DMS114 treated with DMSO at 0.1 percent for 48 hours (cell line): ENCODE measurements at regions not wholly inside any gene's neighbourhood (a gene's known extent, or its start where the extent isn't known, plus 50 kb on each side); places are given as distances from the start of the nearest gene placed in this dataset.

Source experiments
- DNase-seq: peaks from one replicate; lab custom pipeline; 2025; ENCODE audit not compliant: unreplicated experiment; lab: John Stamatoyannopoulos, UW

DNA sequence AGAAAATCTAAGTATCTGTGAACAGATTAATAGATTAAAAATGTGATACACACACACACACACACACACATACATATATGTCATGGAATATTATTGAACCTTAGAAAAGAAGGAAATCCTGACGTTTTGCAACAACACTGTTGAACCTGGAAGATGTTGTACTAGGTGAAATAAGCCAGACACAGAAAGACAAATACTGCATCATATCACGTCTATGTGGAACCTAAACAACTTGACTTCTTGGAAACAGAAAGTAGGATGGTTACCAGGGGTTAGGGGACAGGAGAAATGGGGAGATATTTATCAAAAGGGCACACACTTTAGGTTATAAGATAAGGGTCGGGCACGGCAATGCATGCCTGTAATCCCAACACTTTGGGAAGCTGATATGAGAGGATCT is 698.4 kb upstream of the ID2 start:
- DNase-seq, result no peak

DNA sequence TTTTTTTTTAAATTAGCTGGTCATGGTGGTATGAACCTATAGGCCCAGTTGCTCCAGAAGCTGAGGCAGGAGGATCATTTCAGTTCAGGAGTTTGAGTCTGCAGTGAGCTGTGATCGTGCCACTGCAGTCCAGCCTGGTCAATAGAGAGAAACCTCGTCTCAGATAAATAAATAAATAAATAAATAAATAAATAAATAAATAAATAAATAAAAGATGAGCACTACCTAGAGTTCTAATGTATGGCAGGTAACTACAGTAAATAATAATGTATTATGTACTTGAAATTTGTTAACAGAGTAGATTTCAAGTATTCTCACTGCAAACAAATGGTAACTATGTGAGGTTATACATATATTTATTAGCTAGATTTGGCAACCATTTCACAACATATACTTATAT is 697.9 kb upstream of the ID2 start:
- DNase-seq, result no peak

DNA sequence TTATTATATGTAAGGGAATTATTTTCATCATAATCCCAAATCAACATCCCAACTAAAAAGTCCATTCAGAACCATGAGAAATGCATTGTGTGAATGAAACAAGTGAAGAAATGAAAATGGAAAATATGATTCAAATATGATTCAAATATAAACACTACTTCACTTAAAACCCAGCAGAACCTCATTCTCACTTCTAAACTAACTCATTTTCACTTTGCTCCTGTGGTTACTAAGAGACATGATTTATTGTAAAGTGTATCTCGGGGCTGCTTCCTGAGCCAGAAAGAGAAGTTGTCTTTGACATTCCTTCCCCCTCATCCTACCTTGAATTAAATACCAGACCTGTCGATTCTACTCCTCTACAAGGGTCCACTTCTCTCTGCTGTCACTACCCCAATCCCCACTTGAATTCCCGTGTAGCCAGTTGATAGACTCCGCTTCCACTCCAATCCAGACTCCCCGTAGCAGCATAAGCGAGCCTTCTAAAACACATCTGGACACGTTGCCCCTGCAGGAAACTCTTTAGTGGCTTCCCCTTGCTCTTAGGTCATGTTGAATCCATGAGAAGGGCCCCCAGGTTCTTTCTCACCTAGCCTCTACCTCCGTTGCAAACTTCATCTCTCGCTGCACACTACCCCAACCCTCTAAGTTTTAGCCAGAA is 697.0 kb upstream of the ID2 start:
- DNase-seq, result no peak

DNA sequence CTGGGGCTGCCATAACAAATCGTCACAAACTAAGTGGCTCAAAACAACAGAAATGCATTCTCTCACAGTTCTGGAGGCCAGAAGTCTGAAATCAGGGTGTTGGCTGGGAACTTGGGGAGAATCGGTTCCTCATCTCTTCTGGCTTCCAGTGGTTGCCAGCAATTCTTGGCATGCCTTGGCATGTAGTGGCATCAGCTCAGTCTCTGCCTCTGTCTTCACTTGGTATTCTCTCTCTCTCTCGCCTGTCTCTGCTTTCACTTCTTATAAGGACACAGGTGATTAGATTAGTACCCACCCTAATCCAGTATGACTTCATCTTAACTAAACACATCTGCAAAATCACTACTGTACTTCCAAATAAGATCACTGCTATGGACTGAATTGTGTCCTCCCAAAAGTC is 695.4 kb upstream of the ID2 start:
- no peak for DNase-seq

DNA sequence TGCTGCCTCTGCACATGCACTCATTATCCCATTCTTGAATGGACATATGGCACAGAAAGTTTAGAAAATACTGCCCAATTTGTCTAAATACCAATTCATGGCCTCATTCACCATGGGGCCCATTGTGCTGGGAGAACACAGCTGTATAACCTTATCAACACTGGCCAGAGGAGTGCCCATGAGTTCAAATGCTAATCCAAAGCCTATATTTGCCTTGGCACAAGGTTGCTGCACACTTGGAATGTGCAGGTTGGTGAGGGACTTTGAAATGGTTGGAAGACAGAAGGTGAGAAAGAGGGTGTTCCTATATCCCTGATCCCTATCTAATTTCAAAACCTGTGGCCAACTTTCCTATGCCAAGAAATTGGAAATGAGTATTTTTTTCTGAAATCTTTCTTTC is 693.9 kb upstream of the ID2 start:
- no peak for DNase-seq

DNA sequence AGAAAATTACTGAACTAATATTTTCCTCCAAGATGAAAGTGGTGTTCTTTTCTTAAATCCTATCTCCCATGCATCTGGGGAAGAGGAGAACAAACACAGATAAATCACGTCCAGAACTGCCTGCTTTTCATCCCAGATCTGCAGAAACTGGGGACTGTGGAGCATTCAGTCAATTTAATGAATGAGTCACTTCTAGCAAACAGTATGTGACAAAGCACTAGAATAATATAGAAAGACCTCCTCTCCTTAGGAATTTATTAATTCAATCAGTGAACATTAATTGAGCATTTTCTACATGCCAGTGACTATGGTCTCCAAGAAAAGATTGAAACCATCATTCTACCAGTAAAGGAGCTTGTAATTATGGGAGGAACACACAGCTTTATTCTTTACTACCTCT is 693.4 kb upstream of the ID2 start:
- DNase-seq, result no peak

DNA sequence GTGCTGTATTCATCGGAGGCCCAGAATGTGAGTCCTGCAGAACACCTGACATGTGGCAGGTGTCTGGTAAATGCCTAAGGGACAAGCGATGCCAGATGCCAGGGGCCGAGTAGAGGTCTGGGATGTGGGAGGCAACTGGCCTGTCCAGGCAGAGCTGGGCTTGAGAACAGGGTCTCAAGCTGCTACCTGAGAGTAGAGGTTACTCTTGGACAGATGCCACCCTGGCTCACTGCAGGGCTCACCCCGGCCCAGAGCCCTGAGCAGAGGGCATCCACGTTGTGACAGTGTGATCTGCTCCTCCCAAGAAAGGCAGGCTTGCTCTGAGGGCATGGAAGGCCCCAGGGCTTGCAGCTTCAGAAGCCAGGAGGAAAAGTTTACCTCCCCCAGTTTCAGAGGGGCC is 692.0 kb upstream of the ID2 start:
- no peak for DNase-seq

GRCh38 chr2:7992612-7993602 is 688.9 kb upstream of the ID2 start:
- DNase-seq, result no peak

DNA sequence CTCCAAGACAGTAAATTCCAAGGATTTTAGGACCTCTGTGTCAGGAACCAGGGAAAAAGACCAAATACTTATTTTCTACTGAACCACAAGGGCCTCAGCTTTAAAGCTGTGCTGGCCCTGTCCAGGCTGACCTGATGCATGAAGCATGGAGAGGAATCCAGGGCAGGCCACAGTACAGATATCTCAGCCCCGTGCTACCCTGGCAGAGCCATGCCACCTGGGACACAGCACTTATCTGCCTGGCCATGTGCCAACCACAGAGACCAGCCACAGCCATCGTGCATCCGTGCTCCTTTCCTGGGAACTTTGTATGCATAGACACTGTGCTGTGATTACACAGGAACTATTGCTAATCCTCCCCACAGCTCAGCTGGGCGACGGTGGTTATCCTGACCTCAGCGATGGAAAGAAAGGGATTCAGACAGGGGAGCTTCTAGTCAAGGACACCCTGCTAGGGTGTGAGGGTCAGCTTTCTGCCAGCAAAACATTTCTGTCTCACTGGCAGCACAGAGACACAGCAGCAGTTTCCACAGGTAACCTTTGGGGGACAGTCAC is 687.4 kb upstream of the ID2 start:
- DNase-seq, result no peak

- DNase-seq, result no peak
Observed at GRCh38 chr2:7997279-7997678, 684.6 kb upstream of the ID2 start.

DNA sequence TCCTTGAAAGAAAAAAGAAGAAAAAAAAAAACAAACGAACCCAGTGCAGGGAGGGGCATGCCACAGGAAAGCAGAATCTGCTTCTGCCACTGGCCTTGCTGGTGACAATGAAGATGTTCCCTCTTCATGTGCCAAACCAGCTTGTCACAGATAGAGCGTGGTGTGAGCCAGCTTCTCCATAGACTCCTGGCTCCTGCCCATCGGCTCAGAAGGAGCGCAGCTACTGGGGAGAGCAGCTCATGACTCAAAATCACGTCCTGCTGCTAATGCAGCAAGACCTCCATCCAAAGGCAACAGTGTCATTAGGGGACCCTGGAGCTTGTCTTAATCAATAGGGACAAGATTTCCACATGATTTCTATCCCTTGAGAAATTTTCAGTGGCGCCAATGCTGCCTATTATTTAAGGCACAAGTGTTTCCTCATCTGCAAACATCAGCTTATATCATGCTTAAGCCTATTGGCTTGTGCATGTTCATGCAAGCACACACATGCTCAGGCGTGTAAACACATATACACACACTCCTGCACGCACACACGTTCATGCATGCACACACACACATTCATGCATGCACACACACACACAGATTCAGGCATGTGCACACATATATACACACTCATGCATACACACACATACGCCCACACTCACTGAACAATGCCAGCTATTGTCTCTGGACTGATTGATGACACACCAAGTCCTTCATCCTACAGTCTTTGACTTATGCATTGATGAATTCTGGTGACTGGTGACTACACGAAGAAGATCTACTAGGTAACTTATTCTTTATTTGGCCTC is 682.0 kb upstream of the ID2 start:
- DNase-seq, result no peak

GRCh38 chr2:8000870-8001269 is 681.0 kb upstream of the ID2 start:
- no peak for DNase-seq

GRCh38 chr2:8002765-8003393 is 679.0 kb upstream of the ID2 start:
- DNase-seq, result no peak

- DNase-seq, result no peak
Observed at GRCh38 chr2:8003462-8004075, 678.3 kb upstream of the ID2 start.

GRCh38 chr2:8004250-8004681 is 677.6 kb upstream of the ID2 start:
- no peak for DNase-seq

DNA sequence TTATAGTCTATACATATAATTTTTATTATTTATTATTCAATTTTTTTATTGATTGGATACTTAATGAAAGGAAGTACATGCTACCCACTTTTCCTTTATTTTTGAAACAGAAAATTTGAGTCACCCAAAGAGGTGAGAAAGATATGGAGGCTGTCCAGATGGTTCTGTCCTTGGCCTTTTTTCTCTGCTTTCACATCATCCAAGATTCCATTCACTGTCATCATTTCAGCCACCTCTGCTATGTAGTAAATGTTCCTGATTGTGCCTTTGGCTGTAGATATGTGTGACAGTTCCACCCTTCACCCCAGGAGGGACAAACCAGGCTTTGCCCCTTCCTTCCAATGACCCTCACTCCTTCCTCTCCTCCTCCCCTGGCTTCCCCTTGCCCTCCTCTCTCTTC is 675.7 kb upstream of the ID2 start:
- DNase-seq, result no peak

DNA sequence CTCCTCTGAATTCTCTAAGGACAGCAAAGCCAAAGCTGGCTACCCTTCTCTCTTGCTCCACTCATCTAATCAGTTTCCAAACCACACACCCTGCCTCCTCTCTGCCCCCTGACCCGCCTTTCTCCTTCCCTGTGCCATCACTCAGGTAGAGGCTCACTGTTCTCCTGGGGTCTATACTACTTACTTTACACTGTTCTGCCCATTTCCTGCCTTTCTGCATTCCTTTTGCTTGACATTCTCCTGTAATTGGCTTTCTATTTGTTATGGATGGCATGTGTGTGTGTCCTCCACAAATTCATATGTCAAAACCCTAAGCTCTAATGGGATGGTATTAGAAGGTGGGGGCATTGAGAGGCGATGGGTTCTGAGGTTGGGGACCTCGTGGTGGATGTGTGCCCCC is 675.2 kb upstream of the ID2 start:
- no peak for DNase-seq

GRCh38 chr2:8009010-8009597 is 672.8 kb upstream of the ID2 start:
- no peak for DNase-seq

DNA sequence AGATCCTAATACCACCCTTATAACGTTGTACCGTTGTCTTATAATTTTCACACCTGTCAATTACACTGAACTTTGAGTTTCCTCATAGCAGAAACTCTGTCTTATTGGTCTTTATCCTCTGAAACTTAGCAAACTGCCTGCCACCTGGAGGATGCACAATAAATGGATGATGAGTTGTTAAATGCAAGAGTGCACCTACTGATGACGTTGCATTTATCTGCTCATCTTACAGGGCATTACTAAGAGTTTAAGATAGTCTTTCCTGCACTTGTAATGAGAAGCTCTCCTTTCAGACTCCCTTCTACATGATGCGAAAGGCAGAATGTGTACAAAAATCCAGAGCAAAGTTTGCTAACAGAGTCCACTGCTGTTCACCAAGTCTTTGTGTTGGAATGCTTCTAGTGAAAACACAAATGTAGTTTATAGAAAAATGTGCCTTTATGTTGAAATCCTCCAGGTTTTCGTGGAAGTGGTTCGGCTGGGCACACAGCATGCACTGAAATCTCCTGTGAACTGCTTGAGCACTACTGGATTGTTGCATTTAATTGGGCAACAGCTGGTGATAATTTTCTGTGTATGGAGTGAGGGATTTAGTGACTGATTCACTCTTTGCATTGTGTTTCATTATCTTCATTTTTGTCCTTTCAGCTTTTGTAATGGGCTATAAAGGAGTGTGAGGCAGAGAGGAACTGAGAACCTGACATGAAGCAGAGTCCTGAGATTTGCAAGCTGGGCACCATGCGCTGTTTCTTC is 665.8 kb upstream of the ID2 start:
- DNase-seq, result no peak
